HG03342 (cell line): ENCODE measurements at regions not wholly inside any gene's neighbourhood (a gene's known extent, or its start where the extent isn't known, plus 50 kb on each side); places are given as distances from the start of the nearest gene placed in this dataset.
"Not testable (repeated sequence)": the region's sequence is repeated elsewhere in the genome, so short reads cannot be mapped to it uniquely, and the experiment has no call there.

Source experiments
- ATAC-seq: cut with Tn5 transposase; IDR thresholded peaks from one replicate; pipeline ENCODE4 v1.9.1; 2021; ENCODE audit warnings: mild to moderate bottlenecking, moderate library complexity; ENCODE audit not compliant: unreplicated experiment

GRCh38 chr5:136924490-136924889, 559.1 kb upstream of the TRPC7 start:
- ATAC-seq = no peak

- no peak for ATAC-seq
Observed at GRCh38 chr5:136910625-136911024, 545.3 kb upstream of the TRPC7 start.

- ATAC-seq = no peak
Observed at GRCh38 chr5:136909906-136910305, 544.6 kb upstream of the TRPC7 start.

GRCh38 chr5:136907371-136907770, 542.0 kb upstream of the TRPC7 start:
- no peak for ATAC-seq

GRCh38 chr5:136906545-136906944, 541.2 kb upstream of the TRPC7 start:
- no peak for ATAC-seq

GRCh38 chr5:136905571-136905970, 540.2 kb upstream of the TRPC7 start:
- no peak for ATAC-seq

GRCh38 chr5:136894070-136894469, 528.7 kb upstream of the TRPC7 start:
- ATAC-seq = no peak

GRCh38 chr5:136892000-136892399, 526.7 kb upstream of the TRPC7 start:
- no peak for ATAC-seq

GRCh38 chr5:136891175-136891972, 526.0 kb upstream of the TRPC7 start:
- ATAC-seq = no peak

- ATAC-seq = no peak
Observed at GRCh38 chr5:136890431-136891148, 525.2 kb upstream of the TRPC7 start.

- no peak for ATAC-seq
Observed at GRCh38 chr5:136886608-136887007, 521.3 kb upstream of the TRPC7 start.

- ATAC-seq = no peak
Observed at GRCh38 chr5:136864960-136865359, 499.6 kb upstream of the TRPC7 start.

GRCh38 chr5:136856648-136857047, 491.3 kb upstream of the TRPC7 start:
- no peak for ATAC-seq

- no peak for ATAC-seq
Observed at GRCh38 chr5:136853971-136854370, 488.6 kb upstream of the TRPC7 start.

GRCh38 chr5:136840601-136841000, 475.3 kb upstream of the TRPC7 start:
- ATAC-seq = no peak

- ATAC-seq = no peak
Observed at GRCh38 chr5:136836093-136836492, 470.7 kb upstream of the TRPC7 start.

GRCh38 chr5:136820848-136821247, 455.5 kb upstream of the TRPC7 start:
- ATAC-seq = no peak

GRCh38 chr5:136819526-136820302, 454.4 kb upstream of the TRPC7 start:
- no peak for ATAC-seq

- ATAC-seq = no peak
Observed at GRCh38 chr5:136816327-136816726, 451.0 kb upstream of the TRPC7 start.

GRCh38 chr5:136814619-136815378, 449.5 kb upstream of the TRPC7 start:
- ATAC-seq = no peak

GRCh38 chr5:136812270-136812669, 446.9 kb upstream of the TRPC7 start:
- not testable (repeated sequence) for ATAC-seq
